ENCODE measurements at regions not wholly inside any gene's neighbourhood (a gene's known extent, or its start where the extent isn't known, plus 50 kb on each side); places are given as distances from the start of the nearest gene placed in this dataset.

DNA sequence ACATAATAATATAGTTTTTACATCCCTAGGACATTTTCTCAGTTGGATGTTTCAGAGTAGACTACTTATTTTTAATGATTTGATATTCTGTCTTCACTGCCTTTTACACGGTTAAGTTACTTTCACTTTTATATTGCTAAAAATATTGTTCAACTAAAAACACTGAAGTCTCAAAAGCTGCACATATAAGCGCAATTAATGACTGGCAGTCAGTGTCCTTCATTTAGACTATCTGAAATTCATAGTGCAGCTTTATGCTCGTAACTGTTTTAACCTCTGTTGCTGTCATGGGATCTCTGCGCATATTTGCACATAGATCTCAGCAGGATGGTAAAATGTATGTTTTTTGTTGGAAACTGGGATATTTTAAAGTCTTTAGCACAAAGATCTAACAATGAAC lies 864.3 kb downstream of the SLITRK6 start:
- TF ChIP-seq CTCF (conservative IDR thresholded peaks at IDR 0.05) (no peak), ZFX (IDR thresholded peaks at IDR 0.05) (no peak)
